CD4-positive, alpha-beta T cell (primary cell): ENCODE measurements at regions not wholly inside any gene's neighbourhood (a gene's known extent, or its start where the extent isn't known, plus 50 kb on each side); places are given as distances from the start of the nearest gene placed in this dataset.
"Not testable (repeated sequence)": the region's sequence is repeated elsewhere in the genome, so short reads cannot be mapped to it uniquely, and the experiment has no call there.

Experiments
- ATAC-seq: fragments of 200-7000 bp; cut with Tn5 transposase; one replicate; pipeline ENCODE4 v1.10.0; 2022; ENCODE audit warnings: mild to moderate bottlenecking; ENCODE audit not compliant: poor library complexity
- CTCF ChIA-PET: fragments of 350-600 bp; sonication (Branson Sonifier 250); formaldehyde crosslinking; loops from one replicate; lab custom pipeline; 2021; ENCODE audit warnings: antibody characterized with exemption, inconsistent platforms; lab: Charles Lee
- POLR2A ChIA-PET: fragments of 350-600 bp; sonication (Branson Sonifier 250); formaldehyde crosslinking; loops from one replicate; lab custom pipeline; 2021; ENCODE audit warnings: antibody characterized with exemption, inconsistent platforms; lab: Charles Lee
- DNase-seq, 14 experiments: peaks; one replicate each; pipeline ENCODE4 v3.0.0-alpha.2; 2013 to 2020; ENCODE audit warnings: mixed read lengths in 2 of 14
- H3K27ac ChIP-seq, 2 donors: one replicate each; pipeline versions ENCODE4 v1.5.1 to v1.7.0; 2013; ENCODE audit warnings: low read length in 2 of 2, low read depth in 1 of 2, mild to moderate bottlenecking in 1 of 2
- H3K27me3 ChIP-seq, 2 experiments: 1 replicate in 1 of 2; 2 replicates in 1 of 2; pipeline versions ENCODE4 v1.6.1 to v1.7.0; 2013; ENCODE audit warnings: low read length in 2 of 2, control low read depth in 1 of 2, mild to moderate bottlenecking in 1 of 2, moderate library complexity in 1 of 2; ENCODE audit not compliant: insufficient read depth in 2 of 2, control insufficient read depth in 1 of 2
- H3K36me3 ChIP-seq: one replicate; pipeline ENCODE4 v1.6.1; 2013; ENCODE audit warnings: low read length, control low read depth; ENCODE audit not compliant: insufficient read depth
- H3K4me1 ChIP-seq: one replicate; pipeline ENCODE4 v1.6.1; 2013; ENCODE audit warnings: low read length, control low read depth; ENCODE audit not compliant: insufficient read depth
- H3K4me3 ChIP-seq: one replicate; pipeline ENCODE4 v1.5.1; 2013; ENCODE audit warnings: mild to moderate bottlenecking, low read length, moderate library complexity
- H3K9me3 ChIP-seq, 2 experiments: 1 replicate in 1 of 2; 2 replicates in 1 of 2; pipeline versions ENCODE4 v1.6.1 to v1.7.0; 2013; ENCODE audit warnings: low read length in 2 of 2, mild to moderate bottlenecking in 2 of 2, control low read depth in 1 of 2, moderate library complexity in 1 of 2; ENCODE audit not compliant: control insufficient read depth in 1 of 2, insufficient read depth in 1 of 2
- H3K27ac Mint-ChIP-seq: one replicate; pipeline ENCODE4 v1.8.0; 2020; ENCODE audit warnings: mixed read lengths
- H3K27me3 Mint-ChIP-seq: one replicate; pipeline ENCODE4 v1.8.0; 2021; ENCODE audit warnings: mixed read lengths
- H3K36me3 Mint-ChIP-seq: one replicate; pipeline ENCODE4 v1.8.0; 2021; ENCODE audit warnings: low read depth, mixed read lengths
- H3K4me1 Mint-ChIP-seq: one replicate; pipeline ENCODE4 v1.8.0; 2021; ENCODE audit warnings: low read depth, mixed read lengths
- H3K4me3 Mint-ChIP-seq: one replicate; pipeline ENCODE4 v1.8.0; 2020; ENCODE audit warnings: mild to moderate bottlenecking, mixed read lengths
- H3K9me3 Mint-ChIP-seq: one replicate; pipeline ENCODE4 v1.8.0; 2020; ENCODE audit warnings: mixed read lengths
- intact Hi-C, 2 experiments: fragments of 100-400 bp; cut with DNase I in 1 of 2; cut with micrococcal nuclease in 1 of 2; formaldehyde crosslinking; loops; one replicate each; pipeline versions ENCODE4 v1.15.1 to v1.9.0; 2023 to 2025; cut with DNase I, micrococcal nuclease
- TF ChIP-seq, protein P1 (sequence below): fragments of 200-600 bp; IDR thresholded peaks from one replicate; pipeline ENCODE4 v1.8.0; 2022; ENCODE audit warnings: antibody characterized with exemption, mild to moderate bottlenecking

- H3K9me3 ChIP-seq, result no peaks in the 10 kb centered on the region
- ATAC-seq (no peak), DNase-seq (no peak)
- no peaks in the 10 kb centered on the region for H3K9me3 Mint-ChIP-seq
- H3K27ac Mint-ChIP-seq, result no peak overlapping the region
- no peaks in the 10 kb centered on the region for H3K4me1 ChIP-seq
- ChIA-PET POLR2A (no interaction called here), CTCF (no interaction called here)
- intact Hi-C loops, result no loop called here
- H3K4me3 Mint-ChIP-seq, result no peak overlapping the region
- H3K27me3 ChIP-seq, result no peaks in the 10 kb centered on the region
- no peaks in the 10 kb centered on the region for H3K36me3 ChIP-seq
- no peak overlapping the region for H3K4me3 ChIP-seq
- peaks cover 5% of the 10 kb centered on the region for H3K27me3 Mint-ChIP-seq
- H3K36me3 Mint-ChIP-seq, result no peaks in the 10 kb centered on the region
- H3K27ac ChIP-seq, result no peak overlapping the region
- no peaks in the 10 kb centered on the region for H3K4me1 Mint-ChIP-seq
- TF ChIP-seq, protein P1, sequence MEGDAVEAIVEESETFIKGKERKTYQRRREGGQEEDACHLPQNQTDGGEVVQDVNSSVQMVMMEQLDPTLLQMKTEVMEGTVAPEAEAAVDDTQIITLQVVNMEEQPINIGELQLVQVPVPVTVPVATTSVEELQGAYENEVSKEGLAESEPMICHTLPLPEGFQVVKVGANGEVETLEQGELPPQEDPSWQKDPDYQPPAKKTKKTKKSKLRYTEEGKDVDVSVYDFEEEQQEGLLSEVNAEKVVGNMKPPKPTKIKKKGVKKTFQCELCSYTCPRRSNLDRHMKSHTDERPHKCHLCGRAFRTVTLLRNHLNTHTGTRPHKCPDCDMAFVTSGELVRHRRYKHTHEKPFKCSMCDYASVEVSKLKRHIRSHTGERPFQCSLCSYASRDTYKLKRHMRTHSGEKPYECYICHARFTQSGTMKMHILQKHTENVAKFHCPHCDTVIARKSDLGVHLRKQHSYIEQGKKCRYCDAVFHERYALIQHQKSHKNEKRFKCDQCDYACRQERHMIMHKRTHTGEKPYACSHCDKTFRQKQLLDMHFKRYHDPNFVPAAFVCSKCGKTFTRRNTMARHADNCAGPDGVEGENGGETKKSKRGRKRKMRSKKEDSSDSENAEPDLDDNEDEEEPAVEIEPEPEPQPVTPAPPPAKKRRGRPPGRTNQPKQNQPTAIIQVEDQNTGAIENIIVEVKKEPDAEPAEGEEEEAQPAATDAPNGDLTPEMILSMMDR, result no peak
These were observed 247.5 kb downstream of the TMEM161B start for GRCh38 chr5:88021141-88021540.

DNA sequence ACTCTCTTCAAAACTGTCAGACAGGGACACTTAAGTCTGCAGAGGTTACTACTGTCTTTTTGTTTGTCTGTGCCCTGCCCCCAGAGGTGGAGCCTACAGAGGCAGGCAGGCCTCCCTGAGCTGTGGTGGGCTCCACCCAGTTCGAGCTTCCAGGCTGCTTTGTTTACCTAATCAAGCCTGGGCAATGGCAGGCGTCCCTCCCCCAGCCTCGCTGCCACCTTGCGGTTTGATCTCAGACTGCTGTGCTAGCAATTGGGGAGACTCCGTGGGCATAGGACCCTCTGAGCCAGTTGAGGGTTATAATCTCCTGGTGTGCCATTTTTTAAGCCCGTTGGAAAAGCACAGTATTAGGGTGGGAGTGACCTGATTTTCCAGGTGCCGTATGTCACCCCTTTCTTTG is 253.7 kb downstream of the TMEM161B start:
- H3K27ac Mint-ChIP-seq, H3K4me3 Mint-ChIP-seq, intact Hi-C loops, H3K4me1 Mint-ChIP-seq, H3K9me3 ChIP-seq, H3K27me3 ChIP-seq, H3K27ac ChIP-seq, CTCF ChIA-PET, ATAC-seq, H3K36me3 ChIP-seq, POLR2A ChIA-PET, H3K9me3 Mint-ChIP-seq, H3K27me3 Mint-ChIP-seq, H3K4me3 ChIP-seq, H3K36me3 Mint-ChIP-seq, H3K4me1 ChIP-seq, DNase-seq: not testable (repeated sequence)

DNA sequence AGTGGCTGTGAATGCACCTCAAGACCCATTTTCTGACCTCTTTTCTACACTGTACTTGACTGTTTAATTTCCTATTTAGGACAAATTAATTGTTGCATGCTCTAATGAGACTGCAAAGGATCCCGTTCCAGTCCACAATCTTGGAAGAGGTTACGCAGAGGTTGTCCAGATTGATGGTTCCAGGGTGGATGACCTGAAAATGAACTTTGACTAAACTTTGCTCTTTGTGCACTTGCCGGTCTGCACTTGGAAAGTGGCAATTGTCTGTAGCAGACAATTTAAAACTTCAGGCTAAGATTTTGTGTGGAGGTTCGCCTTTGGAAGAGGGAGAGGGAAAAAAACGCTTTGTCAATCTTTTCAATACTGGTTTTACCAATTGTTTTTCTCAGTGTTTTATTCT is 267.8 kb downstream of the TMEM161B start:
- CTCF ChIA-PET, result no interaction called here
- TF ChIP-seq, protein P1, result no peak
- H3K36me3 Mint-ChIP-seq, result no peaks in the 10 kb centered on the region
- POLR2A ChIA-PET, result no interaction called here
- H3K4me1 Mint-ChIP-seq, result no peaks in the 10 kb centered on the region
- intact Hi-C loops, result no loop called here
- Histone ChIP-seq H3K9me3 (no peaks in the 10 kb centered on the region), H3K4me1 (no peaks in the 10 kb centered on the region), H3K27ac (no peak overlapping the region), H3K4me3 (no peak overlapping the region), H3K27me3 (no peaks in the 10 kb centered on the region), H3K36me3 (no peaks in the 10 kb centered on the region)
- no peak overlapping the region for H3K4me3 Mint-ChIP-seq
- peaks cover 12% of the 10 kb centered on the region for H3K9me3 Mint-ChIP-seq
- ATAC-seq (no peak), DNase-seq (no peak)
- no peak overlapping the region for H3K27ac Mint-ChIP-seq
- no peaks in the 10 kb centered on the region for H3K27me3 Mint-ChIP-seq

DNA sequence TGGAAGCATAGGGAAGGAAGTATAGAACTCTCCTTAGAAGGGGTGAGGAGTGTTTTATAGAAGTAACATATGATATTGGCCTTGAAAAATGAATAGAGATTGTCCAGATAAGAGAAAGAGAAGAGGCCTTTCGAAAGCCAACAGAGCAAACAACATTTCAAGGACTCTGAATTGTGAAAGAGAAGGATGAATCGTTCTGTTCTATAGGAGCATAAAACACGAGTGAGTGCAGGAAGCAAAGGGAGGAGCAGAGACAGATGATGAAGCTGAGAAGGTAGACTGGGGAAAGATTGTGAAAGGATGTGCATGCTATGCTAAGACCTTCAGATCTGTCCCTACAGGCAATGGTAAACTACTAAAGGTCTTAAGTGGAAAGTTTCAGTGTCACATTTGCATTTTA is 271.0 kb downstream of the TMEM161B start:
- DNase-seq (no peak), ATAC-seq (no peak)
- ChIA-PET POLR2A (no interaction called here), CTCF (no interaction called here)
- Histone ChIP-seq H3K27me3 (no peaks in the 10 kb centered on the region), H3K4me3 (no peak overlapping the region), H3K4me1 (no peaks in the 10 kb centered on the region), H3K36me3 (no peaks in the 10 kb centered on the region), H3K27ac (no peak overlapping the region), H3K9me3 (no peaks in the 10 kb centered on the region)
- Mint-ChIP-seq H3K9me3 (peaks cover 14% of the 10 kb centered on the region), H3K4me3 (no peak overlapping the region), H3K27me3 (no peaks in the 10 kb centered on the region), H3K27ac (no peak overlapping the region), H3K4me1 (no peaks in the 10 kb centered on the region), H3K36me3 (no peaks in the 10 kb centered on the region)
- intact Hi-C loops, result no loop called here
- TF ChIP-seq, protein P1, result no peak
